Adipocyte (in vitro differentiated cells): ENCODE measurements at regions not wholly inside any gene's neighbourhood (a gene's known extent, or its start where the extent isn't known, plus 50 kb on each side); places are given as distances from the start of the nearest gene placed in this dataset.

Experiments used
- DNase-seq: peaks from one replicate; pipeline ENCODE4 v3.0.0-alpha.2; 2015; ENCODE audit warnings: low read depth
- H3K27me3 ChIP-seq: replicated peaks from 2 replicates; pipeline ENCODE4 v1.7.0; 2013; ENCODE audit warnings: mild to moderate bottlenecking, low read length, moderate library complexity; ENCODE audit not compliant: control insufficient read depth, insufficient read depth
- H3K36me3 ChIP-seq: 2 replicates; pipeline ENCODE4 v1.7.0; 2013; ENCODE audit warnings: low read length, mild to moderate bottlenecking, moderate library complexity; ENCODE audit not compliant: control insufficient read depth, insufficient read depth, severe bottlenecking
- H3K4me1 ChIP-seq: 2 replicates; pipeline ENCODE4 v1.7.0; 2013; ENCODE audit warnings: mild to moderate bottlenecking, low read length, moderate library complexity; ENCODE audit not compliant: control insufficient read depth, insufficient read depth
- H3K4me3 ChIP-seq: 2 replicates; pipeline ENCODE4 v1.7.0; 2013; ENCODE audit warnings: mild to moderate bottlenecking, low read length, moderate library complexity
- H3K9ac ChIP-seq: 2 replicates; pipeline ENCODE4 v1.7.0; 2013; ENCODE audit warnings: mild to moderate bottlenecking, low read length, moderate library complexity
- H3K9me3 ChIP-seq: 2 replicates; pipeline ENCODE4 v1.7.0; 2013; ENCODE audit warnings: mild to moderate bottlenecking, low read length, moderate library complexity; ENCODE audit not compliant: control insufficient read depth

- H3K9ac ChIP-seq: no peak overlapping the region
- peaks cover 9% of the 10 kb centered on the region for H3K4me1 ChIP-seq
- DNase-seq: no peak
Measured at GRCh38 chr6:105819745-105820144, 266.4 kb upstream of the PRDM1 start.

GRCh38 chr6:105818505-105818904 lies 267.6 kb upstream of the PRDM1 start:
- Histone ChIP-seq H3K4me3 (no peak overlapping the region), H3K4me1 (peaks cover 6% of the 10 kb centered on the region), H3K27me3 (no peaks in the 10 kb centered on the region)

More at GRCh38 chr6:105819745-105820144, 266.4 kb upstream of the PRDM1 start:
- no peaks in the 10 kb centered on the region for H3K27me3 ChIP-seq
- no peaks in the 10 kb centered on the region for H3K36me3 ChIP-seq
- peaks cover 10% of the 10 kb centered on the region for H3K9me3 ChIP-seq
- H3K4me3 ChIP-seq: no peak overlapping the region

GRCh38 chr6:105817961-105818360 lies 268.2 kb upstream of the PRDM1 start:
- Histone ChIP-seq H3K36me3 (no peaks in the 10 kb centered on the region), H3K9me3 (peaks cover 10% of the 10 kb centered on the region), H3K27me3 (no peaks in the 10 kb centered on the region), H3K4me1 (peaks cover 6% of the 10 kb centered on the region), H3K9ac (no peak overlapping the region), H3K4me3 (no peak overlapping the region)
- DNase-seq: no peak

More at GRCh38 chr6:105818505-105818904, 267.6 kb upstream of the PRDM1 start:
- Histone ChIP-seq H3K9me3 (peaks cover 10% of the 10 kb centered on the region), H3K9ac (no peak overlapping the region), H3K36me3 (no peaks in the 10 kb centered on the region)
- DNase-seq: no peak

GRCh38 chr6:105817370-105817769 lies 268.8 kb upstream of the PRDM1 start:
- no peak for DNase-seq
- H3K9ac ChIP-seq: no peak overlapping the region
- H3K27me3 ChIP-seq: no peaks in the 10 kb centered on the region
- no peaks in the 10 kb centered on the region for H3K36me3 ChIP-seq
- peaks cover 10% of the 10 kb centered on the region for H3K9me3 ChIP-seq
- no peak overlapping the region for H3K4me3 ChIP-seq
- peaks cover 6% of the 10 kb centered on the region for H3K4me1 ChIP-seq

GRCh38 chr6:105816847-105817246 lies 269.3 kb upstream of the PRDM1 start:
- Histone ChIP-seq H3K4me1 (peaks cover 6% of the 10 kb centered on the region), H3K27me3 (no peaks in the 10 kb centered on the region), H3K4me3 (no peak overlapping the region), H3K9me3 (peaks cover 5% of the 10 kb centered on the region), H3K36me3 (no peaks in the 10 kb centered on the region), H3K9ac (no peak overlapping the region)
- no peak for DNase-seq

GRCh38 chr6:105815661-105816555 lies 270.2 kb upstream of the PRDM1 start:
- Histone ChIP-seq H3K9ac (no peak overlapping the region), H3K4me3 (no peak overlapping the region), H3K9me3 (no peaks in the 10 kb centered on the region), H3K4me1 (peaks cover 9% of the 10 kb centered on the region), H3K36me3 (no peaks in the 10 kb centered on the region), H3K27me3 (no peaks in the 10 kb centered on the region)
- DNase-seq: no peak

- Histone ChIP-seq H3K9me3 (no peaks in the 10 kb centered on the region), H3K4me1 (peaks cover 18% of the 10 kb centered on the region), H3K27me3 (no peaks in the 10 kb centered on the region), H3K36me3 (no peaks in the 10 kb centered on the region), H3K9ac (no peak overlapping the region), H3K4me3 (no peak overlapping the region)
- no peak for DNase-seq
Measured at GRCh38 chr6:105814745-105815536, 271.2 kb upstream of the PRDM1 start.

GRCh38 chr6:105810922-105811482 lies 275.1 kb upstream of the PRDM1 start:
- Histone ChIP-seq H3K36me3 (no peaks in the 10 kb centered on the region), H3K9ac (no peak overlapping the region), H3K27me3 (no peaks in the 10 kb centered on the region), H3K9me3 (no peaks in the 10 kb centered on the region), H3K4me3 (no peak overlapping the region), H3K4me1 (peaks cover 31% of the 10 kb centered on the region)
- no peak for DNase-seq

- Histone ChIP-seq H3K36me3 (no peaks in the 10 kb centered on the region), H3K9me3 (no peaks in the 10 kb centered on the region), H3K9ac (peak overlapping the region; percentile 43), H3K4me1 (peaks cover 32% of the 10 kb centered on the region), H3K4me3 (peak overlapping the region; percentile 9), H3K27me3 (no peaks in the 10 kb centered on the region)
- peak; percentile 91 for DNase-seq
Measured at GRCh38 chr6:105810105-105810921, 275.8 kb upstream of the PRDM1 start.

- Histone ChIP-seq H3K9me3 (peaks cover 2% of the 10 kb centered on the region), H3K36me3 (no peaks in the 10 kb centered on the region), H3K4me3 (no peak overlapping the region), H3K4me1 (peaks cover 36% of the 10 kb centered on the region), H3K9ac (no peak overlapping the region), H3K27me3 (no peaks in the 10 kb centered on the region)
- no peak for DNase-seq
Measured at GRCh38 chr6:105808571-105808970, 277.6 kb upstream of the PRDM1 start.
